ENCODE measurements at regions not wholly inside any gene's neighbourhood (a gene's known extent, or its start where the extent isn't known, plus 50 kb on each side); places are given as distances from the start of the nearest gene placed in this dataset.

DNA sequence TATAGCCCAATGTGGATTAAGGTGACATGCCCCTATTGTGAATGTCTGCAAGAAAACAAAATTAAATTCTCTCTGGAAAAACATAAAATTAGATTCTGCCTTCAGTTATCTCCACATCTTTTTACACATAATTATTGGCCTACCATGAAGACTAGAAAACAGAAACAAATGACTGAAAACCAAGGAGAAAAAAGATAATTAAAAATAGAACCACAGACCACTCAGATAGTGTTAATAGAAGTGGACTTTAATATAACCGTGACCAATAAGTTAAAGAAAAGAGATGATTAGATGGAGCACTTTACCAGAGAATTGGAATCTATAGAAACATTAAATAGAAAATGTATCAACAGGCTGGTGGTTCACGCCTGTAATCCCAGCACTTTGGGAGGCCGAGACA lies 445.7 kb downstream of the EPM2A start:
- H3K27me3 ChIP-seq: no peaks in the 10 kb centered on the region
- 89 to 97% methylated on average over 3 of the region's 3 CpGs for WGBS, 2 donors
- H3K4me1 ChIP-seq: no peaks in the 10 kb centered on the region
- H3K9me3 ChIP-seq: no peaks in the 10 kb centered on the region
- DNase-seq: no peak
- H3K4me3 ChIP-seq: no peak overlapping the region
- no peak overlapping the region for H3K27ac ChIP-seq
- intact Hi-C loops (cut with DNase I; ENCODE audit: low total_unique reads): no loop called here
- no peak for TF ChIP-seq POLR2A (IDR thresholded peaks at IDR 0.05)
- TF ChIP-seq, protein P1, sequence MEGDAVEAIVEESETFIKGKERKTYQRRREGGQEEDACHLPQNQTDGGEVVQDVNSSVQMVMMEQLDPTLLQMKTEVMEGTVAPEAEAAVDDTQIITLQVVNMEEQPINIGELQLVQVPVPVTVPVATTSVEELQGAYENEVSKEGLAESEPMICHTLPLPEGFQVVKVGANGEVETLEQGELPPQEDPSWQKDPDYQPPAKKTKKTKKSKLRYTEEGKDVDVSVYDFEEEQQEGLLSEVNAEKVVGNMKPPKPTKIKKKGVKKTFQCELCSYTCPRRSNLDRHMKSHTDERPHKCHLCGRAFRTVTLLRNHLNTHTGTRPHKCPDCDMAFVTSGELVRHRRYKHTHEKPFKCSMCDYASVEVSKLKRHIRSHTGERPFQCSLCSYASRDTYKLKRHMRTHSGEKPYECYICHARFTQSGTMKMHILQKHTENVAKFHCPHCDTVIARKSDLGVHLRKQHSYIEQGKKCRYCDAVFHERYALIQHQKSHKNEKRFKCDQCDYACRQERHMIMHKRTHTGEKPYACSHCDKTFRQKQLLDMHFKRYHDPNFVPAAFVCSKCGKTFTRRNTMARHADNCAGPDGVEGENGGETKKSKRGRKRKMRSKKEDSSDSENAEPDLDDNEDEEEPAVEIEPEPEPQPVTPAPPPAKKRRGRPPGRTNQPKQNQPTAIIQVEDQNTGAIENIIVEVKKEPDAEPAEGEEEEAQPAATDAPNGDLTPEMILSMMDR (IDR thresholded peaks at IDR 0.05): no peak
- H3K36me3 ChIP-seq (ENCODE audit: low read depth, missing control alignments): no peaks in the 10 kb centered on the region

DNA sequence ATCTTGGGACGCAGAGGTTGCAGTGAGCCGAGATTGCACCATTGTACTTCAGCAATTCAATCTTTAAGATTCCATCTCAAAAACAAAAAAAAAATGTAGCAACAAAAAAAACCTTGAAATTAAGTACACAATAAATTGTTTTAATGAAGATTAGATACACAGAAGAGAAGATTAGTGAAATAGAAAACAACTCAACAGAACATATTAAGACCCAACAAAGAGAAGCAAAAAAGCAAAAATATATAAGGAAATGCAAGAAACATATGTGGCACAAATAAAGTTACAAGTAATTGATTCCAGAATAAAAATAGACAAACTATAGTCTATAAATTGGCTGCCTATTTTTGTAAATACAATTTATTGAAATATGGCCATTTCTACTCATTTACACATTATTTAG lies 445.2 kb downstream of the EPM2A start:
- WGBS, 2 donors: 100% methylated on average over 2 of the region's 2 CpGs
- Histone ChIP-seq H3K27me3 (no peaks in the 10 kb centered on the region), H3K4me3 (no peak overlapping the region), H3K27ac (no peak overlapping the region), H3K4me1 (no peaks in the 10 kb centered on the region), H3K36me3 (ENCODE audit: low read depth, missing control alignments) (no peaks in the 10 kb centered on the region), H3K9me3 (no peaks in the 10 kb centered on the region)
- no peak for DNase-seq
- intact Hi-C loops (cut with DNase I; ENCODE audit: low total_unique reads): no loop called here
- TF ChIP-seq, protein P1 (IDR thresholded peaks at IDR 0.05): no peak
- no peak for TF ChIP-seq POLR2A (IDR thresholded peaks at IDR 0.05)

DNA sequence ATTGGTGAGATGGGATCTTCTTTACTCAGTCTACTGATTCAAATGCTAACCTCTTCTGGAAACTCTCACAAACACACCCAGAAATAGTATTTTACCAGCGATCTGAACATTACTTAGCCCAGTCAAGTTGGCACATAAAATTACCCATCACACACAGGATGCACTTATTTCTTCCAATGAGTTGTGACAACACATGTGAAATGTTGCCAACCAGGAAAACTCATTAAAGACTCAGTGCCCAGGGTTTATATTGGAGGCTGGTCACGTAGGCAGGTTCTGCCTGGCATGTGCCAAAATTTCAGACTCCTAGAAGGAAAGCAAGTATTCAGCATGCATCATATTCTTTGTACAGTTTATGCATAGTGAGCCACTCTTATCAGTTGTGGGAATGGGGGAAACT lies 443.3 kb downstream of the EPM2A start:
- no peak for DNase-seq
- H3K36me3 ChIP-seq (ENCODE audit: low read depth, missing control alignments): no peaks in the 10 kb centered on the region
- H3K27ac ChIP-seq: no peak overlapping the region
- TF ChIP-seq, protein P1 (IDR thresholded peaks at IDR 0.05): no peak
- no peak for TF ChIP-seq POLR2A (IDR thresholded peaks at IDR 0.05)
- H3K9me3 ChIP-seq: no peaks in the 10 kb centered on the region
- intact Hi-C loops (cut with DNase I; ENCODE audit: low total_unique reads): no loop called here
- H3K4me3 ChIP-seq: no peak overlapping the region
- no peaks in the 10 kb centered on the region for H3K27me3 ChIP-seq
- no peaks in the 10 kb centered on the region for H3K4me1 ChIP-seq
- WGBS, 2 donors: 86 to 89% methylated on average over 2 of the region's 2 CpGs

DNA sequence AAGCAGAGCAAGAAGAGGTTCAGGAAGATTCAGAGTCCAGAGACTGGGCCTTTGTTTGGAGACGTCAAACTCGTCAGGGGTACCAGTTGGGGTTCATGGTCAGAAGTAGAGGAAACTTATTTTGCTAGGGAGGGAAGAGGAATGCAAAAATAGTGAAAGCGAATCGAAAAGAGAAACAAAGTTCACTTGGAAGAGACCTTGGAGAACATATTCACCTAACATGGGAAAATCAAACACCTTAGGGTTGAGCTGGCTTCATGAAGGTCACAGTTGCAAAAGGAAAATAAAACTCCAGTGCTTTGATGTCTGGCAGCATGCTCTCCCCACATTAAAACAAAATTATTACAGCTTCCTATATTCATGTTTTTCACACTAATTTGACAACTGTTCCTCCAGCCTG lies 440.4 kb downstream of the EPM2A start:
- DNase-seq: no peak
- Histone ChIP-seq H3K36me3 (ENCODE audit: low read depth, missing control alignments) (no peaks in the 10 kb centered on the region), H3K27me3 (no peaks in the 10 kb centered on the region), H3K4me3 (no peak overlapping the region), H3K9me3 (no peaks in the 10 kb centered on the region), H3K27ac (no peak overlapping the region), H3K4me1 (no peaks in the 10 kb centered on the region)
- intact Hi-C loops (cut with DNase I; ENCODE audit: low total_unique reads): no loop called here
- WGBS, 2 donors: 60 to 67% methylated on average over 4 of the region's 4 CpGs
- no peak for TF ChIP-seq POLR2A (IDR thresholded peaks at IDR 0.05)
- TF ChIP-seq, protein P1 (IDR thresholded peaks at IDR 0.05): no peak

DNA sequence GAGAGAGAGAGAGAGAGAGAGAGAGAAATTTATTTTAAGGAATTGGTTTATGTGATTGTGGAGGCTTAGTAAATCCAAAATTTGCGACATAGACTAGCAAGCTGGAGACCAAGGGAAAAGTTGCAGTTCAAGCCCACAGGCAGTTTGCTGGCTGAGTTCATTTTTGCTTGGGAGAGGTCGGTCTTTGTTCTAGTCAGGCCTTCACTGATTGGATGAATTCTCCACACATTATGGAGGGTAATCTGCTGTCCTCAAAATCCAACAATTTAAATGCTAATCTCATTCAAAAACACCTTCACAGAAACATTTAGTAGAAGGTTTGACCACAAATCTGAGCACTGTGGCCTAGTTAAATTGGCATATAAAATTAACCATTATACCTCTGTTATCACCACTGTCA lies 439.6 kb downstream of the EPM2A start:
- H3K36me3 ChIP-seq (ENCODE audit: low read depth, missing control alignments): no peaks in the 10 kb centered on the region
- H3K27ac ChIP-seq: no peak overlapping the region
- no peaks in the 10 kb centered on the region for H3K9me3 ChIP-seq
- no peaks in the 10 kb centered on the region for H3K4me1 ChIP-seq
- TF ChIP-seq, protein P1 (IDR thresholded peaks at IDR 0.05): no peak
- no peak for TF ChIP-seq POLR2A (IDR thresholded peaks at IDR 0.05)
- 85 to 96% methylated on average over 2 of the region's 2 CpGs for WGBS, 2 donors
- intact Hi-C loops (cut with DNase I; ENCODE audit: low total_unique reads): no loop called here
- no peak overlapping the region for H3K4me3 ChIP-seq
- DNase-seq: no peak
- no peaks in the 10 kb centered on the region for H3K27me3 ChIP-seq
